Body of pancreas (tissue), 4 donors: ENCODE measurements at regions not wholly inside any gene's neighbourhood (a gene's known extent, or its start where the extent isn't known, plus 50 kb on each side); places are given as distances from the start of the nearest gene placed in this dataset.

Experiments
- CTCF ChIP-seq, 7 experiments: fragments of 450-650 bp in 4 of 7; fragments of 200-600 bp in 3 of 7; sonication (generic) in 3 of 7; IDR thresholded peaks; one replicate each; pipeline ENCODE4 v1.5.1; 2016 to 2019; ENCODE audit warnings: antibody characterized with exemption in 7 of 7
- POLR2A ChIP-seq, 3 donors: fragments of 450-650 bp; IDR thresholded peaks; one replicate each; pipeline ENCODE4 v1.6.1; 2016; ENCODE audit warnings: antibody characterized with exemption in 3 of 3, mild to moderate bottlenecking in 2 of 3

DNA sequence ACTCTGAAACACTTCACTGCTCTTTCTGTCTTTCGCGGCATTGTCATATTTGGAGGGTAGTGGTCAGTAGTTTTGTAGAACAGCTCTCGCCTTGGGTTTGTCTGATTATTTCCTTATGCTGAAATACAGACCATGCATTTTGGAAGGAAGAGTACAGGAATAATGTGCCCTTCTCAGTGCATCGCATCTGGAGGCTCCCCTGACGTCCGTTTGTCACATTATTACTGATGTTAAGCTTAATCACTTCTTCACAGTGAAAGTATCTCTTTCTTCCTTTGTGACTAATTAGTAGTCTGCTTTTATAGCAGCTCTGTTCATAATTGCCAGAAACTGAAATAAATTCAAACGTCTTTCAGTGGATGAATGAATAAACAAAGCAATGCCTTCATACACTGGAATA lies 85.7 kb upstream of the CXADR start:
- no peak for TF ChIP-seq POLR2A (IDR thresholded peaks at IDR 0.05)
- TF ChIP-seq CTCF (IDR thresholded peaks at IDR 0.05), result no peak
